ENCODE measurements at regions not wholly inside any gene's neighbourhood (a gene's known extent, or its start where the extent isn't known, plus 50 kb on each side); places are given as distances from the start of the nearest gene placed in this dataset.

DNA sequence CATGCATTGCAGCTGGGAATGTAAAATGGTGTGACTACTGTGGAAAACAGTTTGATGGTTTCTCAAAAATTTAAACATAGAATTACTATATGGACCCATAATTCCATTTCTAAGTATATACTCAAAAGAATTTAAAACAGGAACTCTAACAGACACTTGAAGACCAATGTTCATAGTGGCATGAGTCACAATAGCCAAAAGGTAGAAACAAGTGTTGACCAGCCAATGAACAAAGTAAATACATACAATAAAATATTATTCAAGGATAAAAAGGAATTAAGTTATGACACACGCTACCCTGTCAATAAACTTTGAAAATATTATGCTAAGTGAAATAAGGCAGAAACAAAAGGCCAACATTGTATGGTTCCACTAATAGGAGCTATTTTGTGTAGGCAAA is 357.4 kb upstream of the IL12A start:
- DNase-seq (ENCODE audit: low read depth) = no peak
- TF ChIP-seq, protein P1, sequence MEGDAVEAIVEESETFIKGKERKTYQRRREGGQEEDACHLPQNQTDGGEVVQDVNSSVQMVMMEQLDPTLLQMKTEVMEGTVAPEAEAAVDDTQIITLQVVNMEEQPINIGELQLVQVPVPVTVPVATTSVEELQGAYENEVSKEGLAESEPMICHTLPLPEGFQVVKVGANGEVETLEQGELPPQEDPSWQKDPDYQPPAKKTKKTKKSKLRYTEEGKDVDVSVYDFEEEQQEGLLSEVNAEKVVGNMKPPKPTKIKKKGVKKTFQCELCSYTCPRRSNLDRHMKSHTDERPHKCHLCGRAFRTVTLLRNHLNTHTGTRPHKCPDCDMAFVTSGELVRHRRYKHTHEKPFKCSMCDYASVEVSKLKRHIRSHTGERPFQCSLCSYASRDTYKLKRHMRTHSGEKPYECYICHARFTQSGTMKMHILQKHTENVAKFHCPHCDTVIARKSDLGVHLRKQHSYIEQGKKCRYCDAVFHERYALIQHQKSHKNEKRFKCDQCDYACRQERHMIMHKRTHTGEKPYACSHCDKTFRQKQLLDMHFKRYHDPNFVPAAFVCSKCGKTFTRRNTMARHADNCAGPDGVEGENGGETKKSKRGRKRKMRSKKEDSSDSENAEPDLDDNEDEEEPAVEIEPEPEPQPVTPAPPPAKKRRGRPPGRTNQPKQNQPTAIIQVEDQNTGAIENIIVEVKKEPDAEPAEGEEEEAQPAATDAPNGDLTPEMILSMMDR (IDR thresholded peaks at IDR 0.05; ENCODE audit: low read depth, low read length, missing control alignments) = no peak

DNA sequence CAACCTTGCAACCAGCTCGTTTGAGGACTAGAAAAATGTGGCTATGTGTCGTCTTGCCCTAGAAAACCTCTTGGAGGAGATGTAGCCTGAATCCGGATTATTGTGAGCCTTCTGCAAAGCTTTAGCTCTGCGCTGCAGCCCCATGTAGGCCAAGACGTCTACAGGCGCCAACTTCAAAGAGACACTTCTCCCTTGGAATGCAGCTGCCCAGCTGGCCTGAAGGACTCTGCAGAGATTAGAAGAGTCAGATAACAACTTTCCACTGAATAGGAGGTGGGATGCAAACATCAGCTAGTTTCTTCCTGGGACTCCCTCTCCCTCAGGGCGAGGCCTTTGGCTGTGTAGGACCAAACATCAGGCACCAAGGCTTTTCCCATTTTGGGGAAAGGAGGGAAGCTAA is 356.5 kb upstream of the IL12A start:
- H3K4me3 ChIP-seq (ENCODE audit: low read depth, low read length) = no peak overlapping the region
- TF ChIP-seq, protein P1 (IDR thresholded peaks at IDR 0.05; ENCODE audit: low read depth, low read length, missing control alignments) = no peak
- no peak for DNase-seq (ENCODE audit: low read depth)

More for the DNA sequence above, 357.4 kb upstream of the IL12A start:
- H3K4me3 ChIP-seq (ENCODE audit: low read depth, low read length) = no peak overlapping the region

DNA sequence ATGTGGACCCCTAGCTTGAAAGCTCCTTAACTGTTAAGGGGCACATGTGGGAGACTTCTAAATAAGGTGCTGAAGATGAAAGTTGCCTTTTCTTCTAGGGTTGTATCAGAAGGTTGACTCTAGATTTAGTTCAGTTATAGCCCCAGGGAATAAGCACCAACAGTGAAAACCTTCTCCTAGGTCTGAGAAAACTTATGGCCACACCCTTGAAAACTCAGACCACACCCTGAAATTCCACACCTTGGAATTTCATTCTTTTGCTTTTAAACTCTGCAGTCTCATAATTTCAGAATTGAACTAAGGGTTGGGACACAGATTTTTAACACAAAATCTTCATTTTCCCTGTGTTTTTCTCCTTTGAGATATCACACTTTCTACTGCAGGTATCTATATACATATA is 355.8 kb upstream of the IL12A start:
- DNase-seq (ENCODE audit: low read depth) = no peak
- no peak overlapping the region for H3K4me3 ChIP-seq (ENCODE audit: low read depth, low read length)
- TF ChIP-seq, protein P1 (IDR thresholded peaks at IDR 0.05; ENCODE audit: low read depth, low read length, missing control alignments) = no peak

DNA sequence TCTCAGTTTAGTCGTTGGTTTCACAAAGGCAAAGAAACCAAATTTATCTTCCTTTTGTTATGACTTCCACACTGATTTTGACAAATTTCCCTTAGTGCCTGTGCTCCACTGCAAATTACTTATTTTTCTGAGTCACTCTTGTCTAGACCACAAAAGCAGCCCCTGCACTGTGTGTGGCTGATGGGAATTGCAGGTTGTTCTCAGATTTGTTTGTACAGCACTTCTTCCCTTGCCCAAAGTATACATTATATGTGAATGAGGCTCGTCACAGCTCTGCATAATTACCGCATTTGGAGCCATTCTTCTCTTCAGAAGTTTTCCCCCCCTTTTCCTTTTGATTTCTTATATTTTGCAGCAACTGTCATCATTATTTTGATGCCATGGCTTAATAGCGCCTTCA is 354.2 kb upstream of the IL12A start:
- no peak overlapping the region for H3K4me3 ChIP-seq (ENCODE audit: low read depth, low read length)
- no peak for DNase-seq (ENCODE audit: low read depth)
- TF ChIP-seq, protein P1 (IDR thresholded peaks at IDR 0.05; ENCODE audit: low read depth, low read length, missing control alignments) = no peak

DNA sequence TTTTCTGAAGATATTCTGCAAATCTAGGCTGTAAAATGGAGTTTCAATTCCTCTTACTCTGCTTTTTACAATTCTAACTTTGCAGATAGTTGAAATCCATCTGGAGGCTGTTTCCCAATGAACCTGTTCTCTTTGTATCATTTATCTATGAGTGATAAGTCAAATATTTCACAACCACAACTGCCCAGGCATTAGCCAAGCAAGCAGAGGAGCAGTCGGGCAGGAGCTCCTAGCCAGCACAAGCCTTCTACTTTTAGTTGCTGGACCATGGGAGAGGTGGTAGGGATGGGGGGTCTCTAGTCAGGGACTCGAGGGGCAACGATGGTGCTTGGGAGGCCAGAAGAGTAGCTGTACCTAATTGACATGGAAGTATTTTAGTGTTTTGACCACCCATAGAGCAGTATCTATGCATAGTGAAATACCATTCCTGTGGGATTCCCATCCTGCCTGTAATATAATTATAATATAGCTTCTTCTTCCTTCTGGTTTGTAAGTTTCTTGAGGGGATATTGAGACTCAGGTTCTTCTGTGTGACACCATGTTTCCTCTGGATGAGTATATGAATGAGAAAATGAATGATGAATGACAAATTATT is 353.5 kb upstream of the IL12A start:
- TF ChIP-seq, protein P1 (IDR thresholded peaks at IDR 0.05; ENCODE audit: low read depth, low read length, missing control alignments) = no peak
- H3K4me3 ChIP-seq (ENCODE audit: low read depth, low read length) = no peak overlapping the region
- no peak for DNase-seq (ENCODE audit: low read depth)

DNA sequence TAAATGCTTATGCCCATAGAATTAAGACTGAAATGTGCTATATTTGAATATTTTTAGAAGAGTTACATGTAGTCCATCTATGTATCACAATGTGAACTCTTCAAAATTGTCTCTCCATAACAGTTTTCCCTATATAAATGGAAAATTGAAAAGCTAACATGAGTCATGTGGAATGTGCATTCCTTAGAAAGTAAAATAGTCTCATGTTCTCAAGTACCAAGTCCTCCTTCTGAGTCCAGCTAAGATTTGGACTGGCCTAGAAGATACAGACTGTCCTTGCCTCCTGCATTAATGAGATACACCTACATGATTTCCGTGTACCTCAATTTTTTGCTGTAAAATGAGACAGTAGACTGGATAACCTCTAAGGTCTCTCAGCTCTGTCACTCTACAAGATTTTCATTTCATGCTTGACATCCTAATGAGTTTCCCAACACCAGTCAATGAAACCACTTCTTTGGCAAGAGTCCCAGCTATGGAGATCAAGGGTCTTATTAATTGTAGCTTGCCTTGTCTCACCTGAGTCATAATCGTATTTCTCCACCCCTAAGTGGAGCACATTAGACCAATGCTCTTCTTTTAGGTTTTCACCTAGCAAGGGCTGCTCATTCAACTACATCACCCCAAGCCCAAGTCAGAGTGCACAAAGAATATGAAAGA is 350.6 kb upstream of the IL12A start:
- TF ChIP-seq, protein P1 (IDR thresholded peaks at IDR 0.05; ENCODE audit: low read depth, low read length, missing control alignments) = no peak

DNA sequence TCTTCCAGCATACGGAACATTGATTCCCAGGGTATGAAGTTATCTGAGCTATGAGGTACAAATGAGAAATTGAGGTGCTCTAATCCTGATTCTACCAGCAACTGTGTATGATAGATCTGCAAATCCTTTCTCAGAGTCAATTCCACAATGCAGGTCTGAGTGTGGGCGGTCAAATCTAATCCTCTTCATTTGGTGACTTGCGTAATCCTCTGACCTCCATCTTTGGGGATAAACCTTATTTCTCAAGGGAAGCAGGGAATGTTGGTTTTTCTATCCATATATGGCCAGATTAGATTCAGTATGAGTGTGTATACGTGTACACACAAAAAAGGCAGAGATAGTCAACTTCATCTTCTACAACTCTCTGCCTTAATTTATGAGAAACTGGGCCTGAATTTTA is 348.4 kb upstream of the IL12A start:
- TF ChIP-seq, protein P1 (IDR thresholded peaks at IDR 0.05; ENCODE audit: low read depth, low read length, missing control alignments) = no peak
- H3K4me3 ChIP-seq (ENCODE audit: low read depth, low read length) = no peak overlapping the region
- no peak for DNase-seq (ENCODE audit: low read depth)

More for the DNA sequence above, 350.6 kb upstream of the IL12A start:
- DNase-seq (ENCODE audit: low read depth) = no peak
- H3K4me3 ChIP-seq (ENCODE audit: low read depth, low read length) = no peak overlapping the region

Data from GM12864 (cell line).